GM23338 (cell line): ENCODE measurements at regions not wholly inside any gene's neighbourhood (a gene's known extent, or its start where the extent isn't known, plus 50 kb on each side); places are given as distances from the start of the nearest gene placed in this dataset.

Source experiments
- POLR2AphosphoS5 ChIP-seq: IDR thresholded peaks from 2 replicates; pipeline ENCODE4 v1.6.1; 2016; ENCODE audit warnings: antibody characterized with exemption, low read depth
- TF ChIP-seq, protein P1 (sequence below), 2 experiments: fragments of 200-600 bp in 1 of 2; sonication (generic) in 1 of 2; conservative IDR thresholded peaks; 2 replicates each; pipeline versions ENCODE4 v1.5.1 to v1.6.1; 2016 to 2017; ENCODE audit warnings: antibody characterized with exemption in 2 of 2, low read depth in 2 of 2, mild to moderate bottlenecking in 2 of 2, moderate library complexity in 1 of 2

DNA sequence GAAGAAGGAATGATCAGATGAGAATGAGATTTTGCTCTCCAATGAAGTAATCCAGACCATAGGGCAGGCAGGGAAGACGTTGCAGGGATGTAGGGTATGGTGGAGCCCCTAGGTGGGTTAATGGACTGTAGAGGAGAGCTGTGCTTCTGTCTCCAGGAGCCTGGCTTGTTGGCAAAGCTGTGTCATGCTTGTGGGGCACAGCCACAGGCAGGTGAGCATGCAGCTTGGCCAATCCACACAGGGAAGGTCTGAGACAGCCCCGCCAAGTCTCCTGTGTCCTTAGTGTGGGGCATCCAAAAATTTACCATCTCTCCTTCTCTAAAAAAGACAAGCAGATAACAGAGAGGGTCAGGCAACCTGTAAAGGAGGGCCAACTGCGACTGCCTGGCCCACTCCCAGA lies 71.4 kb upstream of the FLT1 start:
- TF ChIP-seq, protein P1, sequence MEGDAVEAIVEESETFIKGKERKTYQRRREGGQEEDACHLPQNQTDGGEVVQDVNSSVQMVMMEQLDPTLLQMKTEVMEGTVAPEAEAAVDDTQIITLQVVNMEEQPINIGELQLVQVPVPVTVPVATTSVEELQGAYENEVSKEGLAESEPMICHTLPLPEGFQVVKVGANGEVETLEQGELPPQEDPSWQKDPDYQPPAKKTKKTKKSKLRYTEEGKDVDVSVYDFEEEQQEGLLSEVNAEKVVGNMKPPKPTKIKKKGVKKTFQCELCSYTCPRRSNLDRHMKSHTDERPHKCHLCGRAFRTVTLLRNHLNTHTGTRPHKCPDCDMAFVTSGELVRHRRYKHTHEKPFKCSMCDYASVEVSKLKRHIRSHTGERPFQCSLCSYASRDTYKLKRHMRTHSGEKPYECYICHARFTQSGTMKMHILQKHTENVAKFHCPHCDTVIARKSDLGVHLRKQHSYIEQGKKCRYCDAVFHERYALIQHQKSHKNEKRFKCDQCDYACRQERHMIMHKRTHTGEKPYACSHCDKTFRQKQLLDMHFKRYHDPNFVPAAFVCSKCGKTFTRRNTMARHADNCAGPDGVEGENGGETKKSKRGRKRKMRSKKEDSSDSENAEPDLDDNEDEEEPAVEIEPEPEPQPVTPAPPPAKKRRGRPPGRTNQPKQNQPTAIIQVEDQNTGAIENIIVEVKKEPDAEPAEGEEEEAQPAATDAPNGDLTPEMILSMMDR (conservative IDR thresholded peaks at IDR 0.05; ENCODE audit: low read depth in 2 of 2) = no peak
- no peak for TF ChIP-seq POLR2AphosphoS5
